Right renal cortex interstitium (tissue), 3 donors: ENCODE measurements at regions not wholly inside any gene's neighbourhood (a gene's known extent, or its start where the extent isn't known, plus 50 kb on each side); places are given as distances from the start of the nearest gene placed in this dataset.
"Not testable (repeated sequence)": the region's sequence is repeated elsewhere in the genome, so short reads cannot be mapped to it uniquely, and the experiment has no call there.

Experiments used
- DNase-seq, 3 donors: peaks; one replicate each; pipeline ENCODE4 v3.0.0-alpha.2; 2013; ENCODE audit warnings: low read depth in 3 of 3, low spot score in 2 of 3

- DNase-seq, result peak in 2 of 3 donors; percentile 18 to 21
Observed at GRCh38 chr5:35561396-35561795, 56.3 kb upstream of the SPEF2 start.

GRCh38 chr5:35557748-35558147 lies 59.9 kb upstream of the SPEF2 start:
- no peak for DNase-seq

GRCh38 chr5:35557199-35557598 lies 60.5 kb upstream of the SPEF2 start:
- DNase-seq, result no peak

GRCh38 chr5:35554016-35554415 lies 63.6 kb upstream of the SPEF2 start:
- DNase-seq, result no peak

- no peak for DNase-seq
Observed at GRCh38 chr5:35545190-35545589, 72.5 kb upstream of the SPEF2 start.

- no peak for DNase-seq
Observed at GRCh38 chr5:35543408-35543807, 74.3 kb upstream of the SPEF2 start.

- no peak for DNase-seq
Observed at GRCh38 chr5:35540002-35540401, 77.7 kb upstream of the SPEF2 start.

GRCh38 chr5:35538198-35538931 lies 79.3 kb upstream of the SPEF2 start:
- no peak for DNase-seq

- no peak for DNase-seq
Observed at GRCh38 chr5:35533156-35533555, 84.5 kb upstream of the SPEF2 start.

- DNase-seq, result not testable (repeated sequence)
Observed at GRCh38 chr5:35531553-35531952, 86.1 kb upstream of the SPEF2 start.

- DNase-seq, result no peak
Observed at GRCh38 chr5:35518104-35518503, 99.6 kb upstream of the SPEF2 start.

- DNase-seq, result no peak
Observed at GRCh38 chr5:35516271-35516670, 101.4 kb upstream of the SPEF2 start.

- DNase-seq, result no peak
Observed at GRCh38 chr5:35513612-35514011, 104.1 kb upstream of the SPEF2 start.

GRCh38 chr5:35502206-35502605 lies 115.5 kb upstream of the SPEF2 start:
- DNase-seq, result no peak

- no peak for DNase-seq
Observed at GRCh38 chr5:35488791-35489190, 128.9 kb upstream of the SPEF2 start.

GRCh38 chr5:35488055-35488454 lies 129.6 kb upstream of the SPEF2 start:
- no peak for DNase-seq

GRCh38 chr5:35487233-35488025 lies 130.2 kb upstream of the SPEF2 start:
- DNase-seq, result no peak

GRCh38 chr5:35485487-35485886 lies 132.2 kb upstream of the SPEF2 start:
- DNase-seq, result no peak

GRCh38 chr5:35484241-35484640 lies 133.4 kb upstream of the SPEF2 start:
- no peak for DNase-seq

- DNase-seq, result no peak
Observed at GRCh38 chr5:35483780-35484179, 133.9 kb upstream of the SPEF2 start.

- DNase-seq, result no peak
Observed at GRCh38 chr5:35483191-35483590, 134.5 kb upstream of the SPEF2 start.

- no peak for DNase-seq
Observed at GRCh38 chr5:35482167-35482755, 135.4 kb upstream of the SPEF2 start.
